ENCODE measurements at regions not wholly inside any gene's neighbourhood (a gene's known extent, or its start where the extent isn't known, plus 50 kb on each side); places are given as distances from the start of the nearest gene placed in this dataset.

- ChIA-PET POLR2A (ENCODE audit: partially characterized antibody) (no interaction called here), CTCF (ENCODE audit: partially characterized antibody) (no interaction called here)
- Histone ChIP-seq H3K9me3 (ENCODE audit: insufficient read depth in 2 of 2, low read depth in 1 of 2, low read length in 1 of 2) (no peaks in the 10 kb centered on the region), H2AK5ac (ENCODE audit: low read depth, low read length) (no peak overlapping the region), H3K56ac (replicated peaks; ENCODE audit: insufficient read length, low read depth, low read length) (no peak overlapping the region), H4K91ac (replicated peaks; ENCODE audit: insufficient read length, low read length) (no peak overlapping the region), H3K79me1 (ENCODE audit: low read depth, low read length) (no peaks in the 10 kb centered on the region), H3K23me2 (ENCODE audit: low read depth, low read length) (no peaks in the 10 kb centered on the region), H2BK20ac (ENCODE audit: low read length) (no peak overlapping the region), H3K4me1 (replicated peaks in 1 of 4; ENCODE audit: control insufficient read depth in 3 of 4, insufficient read depth in 4 of 4, low read length in 3 of 4) (no peaks in the 10 kb centered on the region; a peak in 1 of 7 replicates), H4K20me1 (replicated peaks in 1 of 2; ENCODE audit: control insufficient read depth in 1 of 2, insufficient read depth in 2 of 2, low read length in 2 of 2) (no peaks in the 10 kb centered on the region), H3K79me2 (ENCODE audit: control insufficient read depth in 1 of 2, insufficient read depth in 2 of 2, low read length in 2 of 2) (no peaks in the 10 kb centered on the region), H3K4me2 (ENCODE audit: insufficient read depth in 1 of 2, low read depth in 2 of 2, low read length in 2 of 2) (no peak overlapping the region), H3K18ac (ENCODE audit: extremely low read depth, low read length) (no peak overlapping the region), H2AFZ (ENCODE audit: low read length) (no peak overlapping the region), H2BK12ac (ENCODE audit: low read depth, low read length) (no peak overlapping the region), H4K8ac (ENCODE audit: extremely low read depth, insufficient read depth, low read length) (no peak overlapping the region), H3K27me3 (replicated peaks in 1 of 4; ENCODE audit: control insufficient read depth in 3 of 4, extremely low read depth in 1 of 4, insufficient read depth in 3 of 4, low read length in 3 of 4) (no peaks in the 10 kb centered on the region), H3K14ac (ENCODE audit: insufficient read length) (no peak overlapping the region), H3K27ac (ENCODE audit: low read depth, low read length) (no peak overlapping the region), H3K4me3 (ENCODE audit: extremely low read depth in 1 of 4, insufficient read depth in 2 of 4, low read depth in 3 of 4, low read length in 4 of 4) (no peak overlapping the region), H2BK5ac (ENCODE audit: low read depth, low read length) (no peak overlapping the region), H3K23ac (ENCODE audit: insufficient read length) (no peak overlapping the region), H4K5ac (ENCODE audit: insufficient read length, low read depth, low read length) (no peak overlapping the region), H3K36me3 (ENCODE audit: control insufficient read depth in 2 of 4, insufficient read depth in 4 of 4, low read length in 3 of 4) (no peaks in the 10 kb centered on the region), H2BK120ac (replicated peaks; ENCODE audit: low read depth, low read length) (no peak overlapping the region), H3K4ac (replicated peaks; ENCODE audit: insufficient read length, low read depth, low read length) (no peak overlapping the region), H2BK15ac (ENCODE audit: low read length) (no peak overlapping the region), H3K9ac (replicated peaks in 1 of 4; ENCODE audit: extremely low read depth in 1 of 4, low read depth in 3 of 4, low read length in 3 of 4) (no peak overlapping the region)
- no peak for TF ChIP-seq BRCA1 (IDR thresholded peaks at IDR 0.05; ENCODE audit: low read depth, low read length)
- no peak for TF ChIP-seq ZNF274 (IDR thresholded peaks at IDR 0.05; ENCODE audit: borderline replicate concordance, extremely low read depth, low read length)
- TF ChIP-seq SAP30 (IDR thresholded peaks at IDR 0.05; ENCODE audit: insufficient read depth, insufficient replicate concordance, low read length): no peak
- TF ChIP-seq RBBP5 (IDR thresholded peaks at IDR 0.05; ENCODE audit: borderline replicate concordance, low read depth, low read length): no peak
- no peak for TF ChIP-seq CEBPB (IDR thresholded peaks at IDR 0.05; ENCODE audit: low read depth, low read length)
- no peak for FAIRE-seq
- 91% methylated on average over 8 of the region's 8 CpGs; no CpG with 5 or more reads in 1 of the 2 experiments for WGBS, 2 experiments (ENCODE audit: extremely low coverage in 1 of 2, insufficient coverage in 1 of 2, insufficient read length in 1 of 2, insufficient replicate concordance in 2 of 2, low coverage in 1 of 2, low lambda C conversion rate in 2 of 2, missing lambda C conversion rate in 1 of 2)
- DNase-seq (ENCODE audit: low read depth in 1 of 2, low spot score in 2 of 2): no peak
Observed at GRCh38 chr5:82387001-82387818, 109.1 kb upstream of the RPS23 start.

Measured in H1 (cell line).